Common myeloid progenitor, CD34-positive (primary cell): ENCODE measurements at regions not wholly inside any gene's neighbourhood (a gene's known extent, or its start where the extent isn't known, plus 50 kb on each side); places are given as distances from the start of the nearest gene placed in this dataset.

Experiments
- CTCF ChIA-PET: fragments of 350-600 bp; sonication (Branson Sonifier 250); formaldehyde crosslinking; loops from one replicate; lab custom pipeline; 2021; ENCODE audit warnings: antibody characterized with exemption; lab: Charles Lee
- POLR2A ChIA-PET: fragments of 350-600 bp; sonication (Branson Sonifier 250); formaldehyde crosslinking; loops from one replicate; lab custom pipeline; 2021; ENCODE audit warnings: antibody characterized with exemption; lab: Charles Lee
- DNase-seq, 3 donors: peaks; one replicate each; pipeline versions ENCODE4 v3.0.0 to v3.0.0-alpha.2; 2013
- H3K27ac ChIP-seq, 2 experiments: 1 replicate in 1 of 2; 2 replicates in 1 of 2; pipeline ENCODE4 v1.7.0; 2013; ENCODE audit warnings: inconsistent platforms in 2 of 2, low read length in 2 of 2, mild to moderate bottlenecking in 2 of 2, low read depth in 1 of 2, moderate library complexity in 1 of 2; ENCODE audit not compliant: severe bottlenecking in 2 of 2, insufficient read depth in 1 of 2, poor library complexity in 1 of 2
- H3K27me3 ChIP-seq, 5 experiments: replicated peaks in 2 of 5; 1 replicate in 3 of 5; 2 replicates in 2 of 5; pipeline versions ENCODE4 v1.6.1 to v1.7.0; 2013; ENCODE audit warnings: low read length in 4 of 5, mild to moderate bottlenecking in 2 of 5, moderate library complexity in 2 of 5, inconsistent platforms in 1 of 5; ENCODE audit not compliant: insufficient read depth in 5 of 5, control insufficient read depth in 4 of 5
- H3K36me3 ChIP-seq, 4 experiments: 1 replicate in 2 of 4; 2 replicates in 2 of 4; pipeline versions ENCODE4 v1.6.1 to v1.7.0; 2013; ENCODE audit warnings: low read length in 3 of 4, control low read depth in 1 of 4, mild to moderate bottlenecking in 1 of 4; ENCODE audit not compliant: control insufficient read depth in 4 of 4, insufficient read depth in 4 of 4
- H3K4me1 ChIP-seq, 4 experiments: 1 replicate in 3 of 4; 2 replicates in 1 of 4; pipeline versions ENCODE4 v1.6.1 to v1.7.1; 2013; ENCODE audit warnings: low read length in 3 of 4, mild to moderate bottlenecking in 3 of 4, control low read depth in 1 of 4, inconsistent platforms in 1 of 4, moderate library complexity in 1 of 4; ENCODE audit not compliant: control insufficient read depth in 4 of 4, insufficient read depth in 4 of 4; ENCODE audit errors: control extremely low read depth in 1 of 4
- H3K4me3 ChIP-seq, 7 experiments: 1 replicate in 4 of 7; 2 replicates in 3 of 7; pipeline versions ENCODE4 v1.5.1 to v1.7.0; 2013; ENCODE audit warnings: mild to moderate bottlenecking in 7 of 7, low read length in 6 of 7, moderate library complexity in 6 of 7, inconsistent platforms in 2 of 7, low read depth in 2 of 7, control low read depth in 1 of 7; ENCODE audit not compliant: insufficient read depth in 4 of 7, control insufficient read depth in 1 of 7; ENCODE audit errors: extremely low read depth in 1 of 7
- H3K9me3 ChIP-seq, 5 experiments: 1 replicate in 4 of 5; 2 replicates in 1 of 5; pipeline versions ENCODE4 v1.6.1 to v1.7.1; 2013; ENCODE audit warnings: low read length in 4 of 5, mild to moderate bottlenecking in 2 of 5, inconsistent platforms in 1 of 5, low read depth in 1 of 5, moderate library complexity in 1 of 5; ENCODE audit not compliant: control insufficient read depth in 4 of 5, insufficient read depth in 2 of 5; ENCODE audit errors: control extremely low read depth in 1 of 5
- WGBS: methylation state at CpG from one replicate; pipeline ENCODE4 v1.1.5; 2013; ENCODE audit not compliant: insufficient coverage; 5-methylcytosine and 5-hydroxymethylcytosine counted together

GRCh38 chr2:200158647-200159356 is 147.7 kb upstream of the SPATS2L start:
- POLR2A ChIA-PET: no interaction called here

GRCh38 chr2:200159357-200159707 is 147.2 kb upstream of the SPATS2L start:
- no peak for DNase-seq

More at GRCh38 chr2:200158647-200159356, 147.7 kb upstream of the SPATS2L start:
- CTCF ChIA-PET: no interaction called here
- Histone ChIP-seq H3K9me3 (peaks cover 0 to 2% (median 0%) of the 10 kb centered on the region in 5 experiments), H3K36me3 (no peaks in the 10 kb centered on the region), H3K27ac (no peak overlapping the region), H3K4me3 (no peak overlapping the region), H3K4me1 (no peaks in the 10 kb centered on the region), H3K27me3 (no peaks in the 10 kb centered on the region)
- 38% methylated on average over 1 of the region's 1 CpG for WGBS
- DNase-seq: no peak

GRCh38 chr2:200159829-200160781 is 146.4 kb upstream of the SPATS2L start:
- 97% methylated on average over 10 of the region's 11 CpGs for WGBS
- H3K4me3 ChIP-seq: no peak overlapping the region
- peaks cover 0 to 2% (median 0%) of the 10 kb centered on the region in 5 experiments for H3K9me3 ChIP-seq
- ChIA-PET POLR2A (no interaction called here), CTCF (no interaction called here)
- no peak for DNase-seq
- no peaks in the 10 kb centered on the region for H3K36me3 ChIP-seq
- H3K4me1 ChIP-seq: no peaks in the 10 kb centered on the region
- H3K27ac ChIP-seq: no peak overlapping the region
- no peaks in the 10 kb centered on the region for H3K27me3 ChIP-seq

More at GRCh38 chr2:200159357-200159707, 147.2 kb upstream of the SPATS2L start:
- H3K36me3 ChIP-seq: no peaks in the 10 kb centered on the region
- no peak overlapping the region for H3K4me3 ChIP-seq
- no peak overlapping the region for H3K27ac ChIP-seq
- no peaks in the 10 kb centered on the region for H3K4me1 ChIP-seq
- CTCF ChIA-PET: no interaction called here
- POLR2A ChIA-PET: no interaction called here
- H3K9me3 ChIP-seq: peaks cover 0 to 2% (median 0%) of the 10 kb centered on the region in 5 experiments
- H3K27me3 ChIP-seq: no peaks in the 10 kb centered on the region

GRCh38 chr2:200161458-200161857 is 145.0 kb upstream of the SPATS2L start:
- no peaks in the 10 kb centered on the region for H3K27me3 ChIP-seq
- no peaks in the 10 kb centered on the region for H3K36me3 ChIP-seq
- no peak overlapping the region for H3K4me3 ChIP-seq
- H3K9me3 ChIP-seq: peaks cover 0 to 7% (median 5%) of the 10 kb centered on the region in 5 experiments
- no peaks in the 10 kb centered on the region for H3K4me1 ChIP-seq
- no peak overlapping the region for H3K27ac ChIP-seq
- ChIA-PET POLR2A (no interaction called here), CTCF (no interaction called here)
- DNase-seq: no peak
- WGBS: 100% methylated on average over 3 of the region's 3 CpGs

- no peak overlapping the region for H3K27ac ChIP-seq
- no peaks in the 10 kb centered on the region for H3K27me3 ChIP-seq
- 100% methylated on average over 1 of the region's 1 CpG for WGBS
- no peak overlapping the region for H3K4me3 ChIP-seq
- no peaks in the 10 kb centered on the region for H3K36me3 ChIP-seq
- H3K9me3 ChIP-seq: peaks cover 0 to 7% (median 6%) of the 10 kb centered on the region in 5 experiments
- H3K4me1 ChIP-seq: no peaks in the 10 kb centered on the region
- POLR2A ChIA-PET: interaction anchor here (0.7 kb wide), 1 partner anchor 534 kb away, joined by 3 read pairs; no protein-coding TSS in a partner anchor
- DNase-seq: no peak
- CTCF ChIA-PET: interaction anchor here (1.0 kb wide), 1 partner anchor 12 kb away, joined by 3 read pairs; no protein-coding TSS in a partner anchor
Measured at GRCh38 chr2:200165687-200166086, 140.8 kb upstream of the SPATS2L start.

GRCh38 chr2:200168641-200169555 is 137.6 kb upstream of the SPATS2L start:
- ChIA-PET POLR2A (no interaction called here), CTCF (no interaction called here)
- WGBS: over 99% methylated on average over 9 of the region's 12 CpGs

More at GRCh38 chr2:200168641-200169555, 137.6 kb upstream of the SPATS2L start:
- no peak for DNase-seq
- Histone ChIP-seq H3K36me3 (no peaks in the 10 kb centered on the region), H3K9me3 (peaks cover 0 to 7% (median 4%) of the 10 kb centered on the region in 5 experiments), H3K4me1 (no peaks in the 10 kb centered on the region), H3K27ac (no peak overlapping the region), H3K4me3 (no peak overlapping the region), H3K27me3 (no peaks in the 10 kb centered on the region)
